B cell (primary cell): ENCODE measurements at regions not wholly inside any gene's neighbourhood (a gene's known extent, or its start where the extent isn't known, plus 50 kb on each side); places are given as distances from the start of the nearest gene placed in this dataset.

Experiments
- ATAC-seq: fragments of 200-7000 bp; cut with Tn5 transposase; one replicate; pipeline ENCODE4 v1.10.0; 2021; ENCODE audit warnings: low read depth, mild to moderate bottlenecking, moderate number of reproducible peaks, moderate library complexity
- CTCF ChIA-PET: fragments of 350-600 bp; sonication (Branson Sonifier 250); formaldehyde crosslinking; loops from one replicate; lab custom pipeline; 2021; ENCODE audit warnings: antibody characterized with exemption, inconsistent platforms; lab: Charles Lee
- POLR2A ChIA-PET: fragments of 350-600 bp; sonication (Branson Sonifier 250); formaldehyde crosslinking; loops from one replicate; lab custom pipeline; 2021; ENCODE audit warnings: antibody characterized with exemption; lab: Charles Lee
- DNase-seq: peaks from one replicate; pipeline ENCODE4 v3.0.0; 2013
- H2AFZ ChIP-seq: 2 replicates; pipeline ENCODE4 v1.6.1; 2012; ENCODE audit warnings: mild to moderate bottlenecking, low read depth, low read length; ENCODE audit not compliant: insufficient read depth, poor library complexity, severe bottlenecking
- H3K27ac ChIP-seq, 2 donors: 1 replicate in 1 of 2; 2 replicates in 1 of 2; pipeline ENCODE4 v1.5.1; 2012 to 2013; ENCODE audit warnings: low read length in 2 of 2, mild to moderate bottlenecking in 2 of 2, moderate library complexity in 1 of 2
- H3K27me3 ChIP-seq, 4 experiments: fragments of 200-600 bp in 1 of 4; sonication (generic) in 1 of 4; replicated peaks in 1 of 4; 1 replicate in 2 of 4; 2 replicates in 2 of 4; pipeline versions ENCODE4 v1.6.1 to v1.7.0; 2013 to 2016; ENCODE audit warnings: low read length in 3 of 4, mild to moderate bottlenecking in 2 of 4, mixed read lengths in 1 of 4, moderate library complexity in 1 of 4; ENCODE audit not compliant: insufficient read depth in 4 of 4, control insufficient read depth in 3 of 4; ENCODE audit errors: control extremely low read depth in 1 of 4
- H3K36me3 ChIP-seq, 2 experiments: replicated peaks in 1 of 2; 1 replicate in 1 of 2; 2 replicates in 1 of 2; pipeline versions ENCODE4 v1.6.1 to v1.7.1; 2013; ENCODE audit warnings: low read length in 1 of 2; ENCODE audit not compliant: insufficient read depth in 2 of 2, control insufficient read depth in 1 of 2; ENCODE audit errors: control extremely low read depth in 1 of 2, extremely low read depth in 1 of 2
- H3K4me1 ChIP-seq, 2 donors: fragments of 200-600 bp in 1 of 2; sonication (generic) in 1 of 2; 1 replicate in 1 of 2; 2 replicates in 1 of 2; pipeline versions ENCODE4 v1.5.1 to v1.6.1; 2013 to 2017; ENCODE audit warnings: low read length in 2 of 2; ENCODE audit not compliant: control insufficient read depth in 2 of 2, insufficient read depth in 2 of 2
- H3K4me2 ChIP-seq: replicated peaks from 2 replicates; pipeline ENCODE3; 2012; ENCODE audit warnings: mild to moderate bottlenecking, low read depth, low read length; ENCODE audit not compliant: poor library complexity, severe bottlenecking
- H3K4me3 ChIP-seq, 5 experiments: fragments of 200-600 bp in 1 of 5; sonication (generic) in 1 of 5; 1 replicate in 3 of 5; 2 replicates in 2 of 5; pipeline versions ENCODE4 v1.5.1 to v1.7.0; 2011 to 2016; ENCODE audit warnings: low read length in 4 of 5, mild to moderate bottlenecking in 4 of 5, low read depth in 2 of 5, control low read depth in 1 of 5, moderate library complexity in 1 of 5; ENCODE audit not compliant: insufficient read depth in 1 of 5; ENCODE audit errors: control extremely low read depth in 1 of 5, extremely low read depth in 1 of 5
- H3K79me2 ChIP-seq: fragments of 200-600 bp; sonication (generic); one replicate; pipeline ENCODE4 v1.6.0; 2016; ENCODE audit warnings: low read length; ENCODE audit not compliant: control insufficient read depth, insufficient read depth
- H3K9ac ChIP-seq: fragments of 200-600 bp; sonication (generic); 2 replicates; pipeline ENCODE4 v1.6.1; 2017; ENCODE audit warnings: mild to moderate bottlenecking, low read length, moderate library complexity
- H3K9me3 ChIP-seq, 3 donors: one replicate each; pipeline versions ENCODE4 v1.6.1 to v1.7.1; 2013; ENCODE audit warnings: low read length in 2 of 3; ENCODE audit not compliant: control insufficient read depth in 2 of 3, insufficient read depth in 1 of 3; ENCODE audit errors: control extremely low read depth in 1 of 3
- H4K20me1 ChIP-seq: 2 replicates; pipeline ENCODE4 v1.6.0; 2012; ENCODE audit warnings: mild to moderate bottlenecking, low read length; ENCODE audit not compliant: insufficient read depth, control insufficient read depth, poor library complexity, severe bottlenecking
- H3K27ac Mint-ChIP-seq: one replicate; pipeline ENCODE4 v1.8.0; 2021; ENCODE audit warnings: mixed read lengths
- H3K27me3 Mint-ChIP-seq: one replicate; pipeline ENCODE4 v1.8.0; 2021; ENCODE audit warnings: mixed read lengths
- H3K4me1 Mint-ChIP-seq: one replicate; pipeline ENCODE4 v1.8.0; 2021; ENCODE audit warnings: mixed read lengths
- H3K4me3 Mint-ChIP-seq: one replicate; pipeline ENCODE4 v1.8.0; 2021; ENCODE audit warnings: mixed read lengths
- H3K9me3 Mint-ChIP-seq: one replicate; pipeline ENCODE4 v1.8.0; 2022; ENCODE audit warnings: mixed read lengths; ENCODE audit not compliant: insufficient read depth
- CTCF ChIP-seq: fragments of 200-600 bp; IDR thresholded peaks from one replicate; pipeline ENCODE4 v1.8.0; 2022; ENCODE audit warnings: antibody characterized with exemption, mild to moderate bottlenecking
- EZH2 ChIP-seq: IDR thresholded peaks from 2 replicates; pipeline ENCODE4 v1.6.1; 2012; ENCODE audit warnings: borderline replicate concordance, low read depth, mild to moderate bottlenecking, moderate library complexity, low read length; ENCODE audit not compliant: insufficient read depth, poor library complexity, severe bottlenecking
- WGBS: methylation state at CpG from one replicate; pipeline ENCODE4 v1.1.5; 2013; ENCODE audit warnings: missing lambda C conversion rate; ENCODE audit not compliant: insufficient coverage; 5-methylcytosine and 5-hydroxymethylcytosine counted together
- intact Hi-C: fragments of 100-400 bp; cut with micrococcal nuclease; formaldehyde crosslinking; loops from one replicate; pipeline ENCODE4 v1.10.0; 2022

DNA sequence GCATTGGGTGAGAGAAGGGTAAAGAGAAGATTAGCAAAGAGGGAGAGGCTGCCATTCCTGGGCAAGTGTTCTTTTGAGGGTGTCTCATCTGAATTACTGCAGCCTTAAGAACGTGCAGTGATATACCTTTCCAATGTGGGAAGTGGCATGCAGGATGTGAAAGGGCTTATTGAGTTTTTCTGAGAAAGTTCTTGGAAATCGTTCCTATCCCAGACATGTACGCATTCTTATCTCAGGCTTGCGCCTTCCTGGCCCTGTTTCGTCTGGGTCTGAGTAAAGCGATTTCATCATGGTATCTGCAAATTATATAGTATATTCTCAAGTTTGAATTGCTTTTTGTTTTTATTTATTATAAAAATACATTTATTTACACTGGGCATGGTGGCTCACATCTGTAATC, 699.8 kb downstream of the TRAM1L1 start:
- H3K27me3 ChIP-seq: no peaks in the 10 kb centered on the region
- intact Hi-C loops: no loop called here
- no peaks in the 10 kb centered on the region for H3K4me1 ChIP-seq
- no peaks in the 10 kb centered on the region for H3K36me3 ChIP-seq
- CTCF ChIA-PET: no interaction called here
- H3K9me3 ChIP-seq: no peaks in the 10 kb centered on the region
- no peak overlapping the region for H3K27ac ChIP-seq
- H4K20me1 ChIP-seq: no peaks in the 10 kb centered on the region
- no peak overlapping the region for H3K4me2 ChIP-seq
- Mint-ChIP-seq H3K27ac (no peak overlapping the region), H3K4me3 (no peak overlapping the region), H3K4me1 (no peaks in the 10 kb centered on the region), H3K9me3 (no peaks in the 10 kb centered on the region), H3K27me3 (no peaks in the 10 kb centered on the region)
- TF ChIP-seq CTCF (no peak), EZH2 (no peak)
- no peak overlapping the region for H2AFZ ChIP-seq
- no peak overlapping the region for H3K9ac ChIP-seq
- POLR2A ChIA-PET: no interaction called here
- ATAC-seq (no peak), DNase-seq (no peak)
- whole genome bisulfite sequencing: 86% methylated on average over 1 of the region's 6 CpGs
- H3K4me3 ChIP-seq: no peak overlapping the region
- H3K79me2 ChIP-seq: no peaks in the 10 kb centered on the region

- no peaks in the 10 kb centered on the region for H3K27me3 ChIP-seq
- Mint-ChIP-seq H3K27me3 (no peaks in the 10 kb centered on the region), H3K9me3 (peaks cover under 1% of the 10 kb centered on the region), H3K4me3 (no peak overlapping the region), H3K27ac (no peak overlapping the region), H3K4me1 (no peaks in the 10 kb centered on the region)
- no peak overlapping the region for H2AFZ ChIP-seq
- H3K4me2 ChIP-seq: no peak overlapping the region
- no peaks in the 10 kb centered on the region for H3K4me1 ChIP-seq
- no peaks in the 10 kb centered on the region for H3K36me3 ChIP-seq
- no peak for DNase-seq
- H3K9me3 ChIP-seq: no peaks in the 10 kb centered on the region
- no peak overlapping the region for H3K4me3 ChIP-seq
- no peaks in the 10 kb centered on the region for H4K20me1 ChIP-seq
- TF ChIP-seq EZH2: no peak
- no peak overlapping the region for H3K9ac ChIP-seq
- ChIA-PET POLR2A (no interaction called here), CTCF (no interaction called here)
- no peak overlapping the region for H3K27ac ChIP-seq
- no peaks in the 10 kb centered on the region for H3K79me2 ChIP-seq
- intact Hi-C loops: no loop called here
- no peak for ATAC-seq
- 100% methylated on average over 1 of the region's 3 CpGs for WGBS
These were observed 710.6 kb downstream of the TRAM1L1 start for GRCh38 chr4:116374815-116375214.
